Breast epithelium (tissue), 3 donors: ENCODE measurements at regions not wholly inside any gene's neighbourhood (a gene's known extent, or its start where the extent isn't known, plus 50 kb on each side); places are given as distances from the start of the nearest gene placed in this dataset.

Experiments
- POLR2A ChIP-seq: fragments of 450-650 bp; IDR thresholded peaks from one replicate; pipeline ENCODE4 v1.6.1; 2016; ENCODE audit warnings: antibody characterized with exemption, mild to moderate bottlenecking, moderate library complexity
- POLR2AphosphoS5 ChIP-seq, 3 donors: sonication (generic); formaldehyde crosslinking; IDR thresholded peaks; one replicate each; pipeline ENCODE4 v1.6.1; 2017; ENCODE audit warnings: antibody characterized with exemption in 3 of 3
- TF ChIP-seq, protein P1 (sequence below), 3 donors: fragments of 450-650 bp; IDR thresholded peaks; one replicate each; pipeline ENCODE4 v1.5.1; 2016 to 2017; ENCODE audit warnings: antibody characterized with exemption in 3 of 3, mild to moderate bottlenecking in 3 of 3, moderate library complexity in 3 of 3

DNA sequence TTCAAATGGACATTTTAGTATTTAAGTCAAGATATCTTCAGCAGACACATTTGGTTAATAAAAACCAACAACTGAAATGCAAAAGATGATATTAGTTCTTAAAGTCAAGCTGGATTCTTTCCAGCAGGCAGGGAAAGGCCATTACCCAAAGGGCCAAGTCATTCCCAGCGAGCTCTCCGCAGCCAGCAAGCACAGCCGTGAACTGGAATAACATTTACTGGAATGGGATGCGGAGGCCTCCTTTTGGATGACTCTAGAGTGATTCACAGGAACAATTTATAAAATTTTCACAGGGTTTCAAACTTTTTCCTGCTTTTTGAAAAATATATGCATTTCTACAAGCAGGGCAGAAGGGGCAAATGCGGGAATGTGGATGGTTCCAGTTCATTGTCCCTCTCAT, 76.6 kb upstream of the DAB2 start:
- TF ChIP-seq POLR2A (no peak), POLR2AphosphoS5 (IDR thresholded peaks at IDR 0.05) (no peak)
- TF ChIP-seq, protein P1, sequence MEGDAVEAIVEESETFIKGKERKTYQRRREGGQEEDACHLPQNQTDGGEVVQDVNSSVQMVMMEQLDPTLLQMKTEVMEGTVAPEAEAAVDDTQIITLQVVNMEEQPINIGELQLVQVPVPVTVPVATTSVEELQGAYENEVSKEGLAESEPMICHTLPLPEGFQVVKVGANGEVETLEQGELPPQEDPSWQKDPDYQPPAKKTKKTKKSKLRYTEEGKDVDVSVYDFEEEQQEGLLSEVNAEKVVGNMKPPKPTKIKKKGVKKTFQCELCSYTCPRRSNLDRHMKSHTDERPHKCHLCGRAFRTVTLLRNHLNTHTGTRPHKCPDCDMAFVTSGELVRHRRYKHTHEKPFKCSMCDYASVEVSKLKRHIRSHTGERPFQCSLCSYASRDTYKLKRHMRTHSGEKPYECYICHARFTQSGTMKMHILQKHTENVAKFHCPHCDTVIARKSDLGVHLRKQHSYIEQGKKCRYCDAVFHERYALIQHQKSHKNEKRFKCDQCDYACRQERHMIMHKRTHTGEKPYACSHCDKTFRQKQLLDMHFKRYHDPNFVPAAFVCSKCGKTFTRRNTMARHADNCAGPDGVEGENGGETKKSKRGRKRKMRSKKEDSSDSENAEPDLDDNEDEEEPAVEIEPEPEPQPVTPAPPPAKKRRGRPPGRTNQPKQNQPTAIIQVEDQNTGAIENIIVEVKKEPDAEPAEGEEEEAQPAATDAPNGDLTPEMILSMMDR (IDR thresholded peaks at IDR 0.05), result no peak
